Loucy (cell line): ENCODE measurements at regions not wholly inside any gene's neighbourhood (a gene's known extent, or its start where the extent isn't known, plus 50 kb on each side); places are given as distances from the start of the nearest gene placed in this dataset.

Experiments
- EZH2phosphoT487 ChIP-seq: fragments of 200-600 bp; IDR thresholded peaks from 2 replicates; pipeline ENCODE4 v1.6.1; 2018; ENCODE audit warnings: antibody characterized with exemption, mild to moderate bottlenecking, moderate library complexity, borderline replicate concordance
- TF ChIP-seq, protein P1 (sequence below): fragments of 200-600 bp; sonication (generic); conservative IDR thresholded peaks from 2 replicates; pipeline ENCODE4 v1.5.1; 2014; ENCODE audit warnings: mild to moderate bottlenecking, antibody characterized with exemption, low read length

GRCh38 chr12:102592134-102592533 lies 111.8 kb upstream of the IGF1 start:
- TF ChIP-seq, protein P1, sequence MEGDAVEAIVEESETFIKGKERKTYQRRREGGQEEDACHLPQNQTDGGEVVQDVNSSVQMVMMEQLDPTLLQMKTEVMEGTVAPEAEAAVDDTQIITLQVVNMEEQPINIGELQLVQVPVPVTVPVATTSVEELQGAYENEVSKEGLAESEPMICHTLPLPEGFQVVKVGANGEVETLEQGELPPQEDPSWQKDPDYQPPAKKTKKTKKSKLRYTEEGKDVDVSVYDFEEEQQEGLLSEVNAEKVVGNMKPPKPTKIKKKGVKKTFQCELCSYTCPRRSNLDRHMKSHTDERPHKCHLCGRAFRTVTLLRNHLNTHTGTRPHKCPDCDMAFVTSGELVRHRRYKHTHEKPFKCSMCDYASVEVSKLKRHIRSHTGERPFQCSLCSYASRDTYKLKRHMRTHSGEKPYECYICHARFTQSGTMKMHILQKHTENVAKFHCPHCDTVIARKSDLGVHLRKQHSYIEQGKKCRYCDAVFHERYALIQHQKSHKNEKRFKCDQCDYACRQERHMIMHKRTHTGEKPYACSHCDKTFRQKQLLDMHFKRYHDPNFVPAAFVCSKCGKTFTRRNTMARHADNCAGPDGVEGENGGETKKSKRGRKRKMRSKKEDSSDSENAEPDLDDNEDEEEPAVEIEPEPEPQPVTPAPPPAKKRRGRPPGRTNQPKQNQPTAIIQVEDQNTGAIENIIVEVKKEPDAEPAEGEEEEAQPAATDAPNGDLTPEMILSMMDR, result no peak
- no peak for TF ChIP-seq EZH2phosphoT487
